Fibroblast of skin of abdomen (primary cell): ENCODE measurements at regions not wholly inside any gene's neighbourhood (a gene's known extent, or its start where the extent isn't known, plus 50 kb on each side); places are given as distances from the start of the nearest gene placed in this dataset.
"Not testable (repeated sequence)": the region's sequence is repeated elsewhere in the genome, so short reads cannot be mapped to it uniquely, and the experiment has no call there.

ENCODE experiments used
- DNase-seq: peaks from one replicate; pipeline ENCODE4 v3.0.0-alpha.2; 2013

- DNase-seq, result no peak
Observed at GRCh38 chrX:27136325-27136724, 326.8 kb downstream of the PPP4R3C start.

- no peak for DNase-seq
Observed at GRCh38 chrX:27132862-27133261, 330.3 kb downstream of the PPP4R3C start.

GRCh38 chrX:27087176-27087575 lies 376.0 kb downstream of the PPP4R3C start:
- DNase-seq, result not testable (repeated sequence)

GRCh38 chrX:27086237-27086636 lies 376.9 kb downstream of the PPP4R3C start:
- DNase-seq, result no peak

GRCh38 chrX:27085346-27085745 lies 377.8 kb downstream of the PPP4R3C start:
- DNase-seq, result no peak

- peak; percentile 0 for DNase-seq
Observed at GRCh38 chrX:27078371-27078770, 384.8 kb downstream of the PPP4R3C start.

- DNase-seq, result no peak
Observed at GRCh38 chrX:27057883-27058282, 405.3 kb downstream of the PPP4R3C start.

- DNase-seq, result no peak
Observed at GRCh38 chrX:27039332-27039731, 423.8 kb downstream of the PPP4R3C start.

GRCh38 chrX:27008486-27008885 lies 454.7 kb downstream of the PPP4R3C start:
- no peak for DNase-seq

- DNase-seq, result no peak
Observed at GRCh38 chrX:26999634-27000033, 463.5 kb downstream of the PPP4R3C start.

GRCh38 chrX:26958261-26958660 lies 504.9 kb downstream of the PPP4R3C start:
- no peak for DNase-seq

- DNase-seq, result no peak
Observed at GRCh38 chrX:26954029-26954428, 509.1 kb downstream of the PPP4R3C start.

- peak; percentile 6 for DNase-seq
Observed at GRCh38 chrX:26952213-26952612, 510.9 kb downstream of the PPP4R3C start.

GRCh38 chrX:26927419-26927818 lies 535.7 kb downstream of the PPP4R3C start:
- no peak for DNase-seq

- DNase-seq, result peak; percentile 1
Observed at GRCh38 chrX:26925088-26925487, 538.1 kb downstream of the PPP4R3C start.

GRCh38 chrX:26922278-26922677 lies 540.9 kb downstream of the PPP4R3C start:
- peak; percentile 45 for DNase-seq

GRCh38 chrX:26918631-26919030 lies 544.5 kb downstream of the PPP4R3C start:
- peak; percentile 5 for DNase-seq

- DNase-seq, result no peak
Observed at GRCh38 chrX:26916991-26917390, 546.1 kb downstream of the PPP4R3C start.

GRCh38 chrX:26915064-26915463 lies 548.1 kb downstream of the PPP4R3C start:
- DNase-seq, result peak; percentile 3

GRCh38 chrX:26914232-26914631 lies 548.9 kb downstream of the PPP4R3C start:
- peak; percentile 18 for DNase-seq

GRCh38 chrX:26911785-26912184 lies 551.4 kb downstream of the PPP4R3C start:
- not testable (repeated sequence) for DNase-seq

GRCh38 chrX:26909728-26910127 lies 553.4 kb downstream of the PPP4R3C start:
- no peak for DNase-seq

- no peak for DNase-seq
Observed at GRCh38 chrX:26908218-26908617, 554.9 kb downstream of the PPP4R3C start.

GRCh38 chrX:26889574-26889973 lies 573.6 kb downstream of the PPP4R3C start:
- DNase-seq, result peak; percentile 0

- no peak for DNase-seq
Observed at GRCh38 chrX:26873736-26874135, 589.4 kb downstream of the PPP4R3C start.

- DNase-seq, result no peak
Observed at GRCh38 chrX:26871967-26872366, 591.2 kb downstream of the PPP4R3C start.
